HFF-Myc (cell line): ENCODE measurements at regions not wholly inside any gene's neighbourhood (a gene's known extent, or its start where the extent isn't known, plus 50 kb on each side); places are given as distances from the start of the nearest gene placed in this dataset.

Experiments
- DNase-seq: peaks from one replicate; pipeline ENCODE4 v3.0.0-alpha.2; 2011; ENCODE audit warnings: low read depth; ENCODE audit errors: extremely low read depth
- H3K4me3 ChIP-seq: replicated peaks from 2 replicates; pipeline ENCODE4 v1.5.1; 2011; ENCODE audit warnings: low read depth, mild to moderate bottlenecking, control low read depth, low read length
- TF ChIP-seq, protein P1 (sequence below): IDR thresholded peaks from 2 replicates; pipeline ENCODE4 v1.5.1; 2012; ENCODE audit warnings: mild to moderate bottlenecking, low read depth, low read length, control low read depth; ENCODE audit errors: missing control alignments

DNA sequence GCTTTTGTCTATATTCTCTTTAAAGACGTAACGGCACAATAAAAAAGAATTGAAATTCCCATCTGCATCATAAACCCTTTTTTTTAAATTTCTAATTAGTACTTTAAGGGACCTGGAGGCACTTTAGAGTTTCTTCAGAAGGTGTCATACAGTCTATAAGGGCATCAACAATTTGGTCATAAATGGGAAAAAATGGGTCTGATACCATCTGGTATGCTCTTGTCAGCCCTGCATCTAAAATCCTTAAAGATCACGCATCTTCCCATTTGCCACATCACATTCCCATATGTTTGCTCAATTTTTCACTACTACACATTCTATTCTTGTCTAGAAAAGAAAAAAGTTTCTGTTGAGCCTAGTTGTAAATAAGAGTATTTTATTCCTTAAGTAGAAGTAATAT lies 53.8 kb downstream of the COX7C start:
- H3K4me3 ChIP-seq = no peak overlapping the region
- TF ChIP-seq, protein P1, sequence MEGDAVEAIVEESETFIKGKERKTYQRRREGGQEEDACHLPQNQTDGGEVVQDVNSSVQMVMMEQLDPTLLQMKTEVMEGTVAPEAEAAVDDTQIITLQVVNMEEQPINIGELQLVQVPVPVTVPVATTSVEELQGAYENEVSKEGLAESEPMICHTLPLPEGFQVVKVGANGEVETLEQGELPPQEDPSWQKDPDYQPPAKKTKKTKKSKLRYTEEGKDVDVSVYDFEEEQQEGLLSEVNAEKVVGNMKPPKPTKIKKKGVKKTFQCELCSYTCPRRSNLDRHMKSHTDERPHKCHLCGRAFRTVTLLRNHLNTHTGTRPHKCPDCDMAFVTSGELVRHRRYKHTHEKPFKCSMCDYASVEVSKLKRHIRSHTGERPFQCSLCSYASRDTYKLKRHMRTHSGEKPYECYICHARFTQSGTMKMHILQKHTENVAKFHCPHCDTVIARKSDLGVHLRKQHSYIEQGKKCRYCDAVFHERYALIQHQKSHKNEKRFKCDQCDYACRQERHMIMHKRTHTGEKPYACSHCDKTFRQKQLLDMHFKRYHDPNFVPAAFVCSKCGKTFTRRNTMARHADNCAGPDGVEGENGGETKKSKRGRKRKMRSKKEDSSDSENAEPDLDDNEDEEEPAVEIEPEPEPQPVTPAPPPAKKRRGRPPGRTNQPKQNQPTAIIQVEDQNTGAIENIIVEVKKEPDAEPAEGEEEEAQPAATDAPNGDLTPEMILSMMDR = no peak
- DNase-seq = no peak

DNA sequence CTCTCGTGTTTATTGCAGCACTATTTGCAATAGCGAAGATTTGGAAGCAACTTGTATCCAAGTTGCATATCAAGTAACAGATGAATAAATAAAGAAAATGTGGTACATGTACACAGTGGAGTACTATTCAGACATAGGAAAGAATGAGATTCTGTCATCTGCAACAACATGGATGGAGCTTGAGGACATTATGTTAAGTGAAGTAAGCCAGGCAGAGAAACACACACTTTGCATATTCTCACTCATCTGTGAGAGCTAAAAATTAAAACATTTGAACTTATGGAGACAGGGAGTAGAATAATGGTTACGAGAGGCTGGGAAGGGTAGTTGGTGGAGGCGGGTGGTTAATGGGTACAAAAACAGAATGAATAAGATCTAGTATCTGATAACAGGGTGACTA lies 56.3 kb downstream of the COX7C start:
- DNase-seq = no peak
- TF ChIP-seq, protein P1 = no peak
- H3K4me3 ChIP-seq = no peak overlapping the region

DNA sequence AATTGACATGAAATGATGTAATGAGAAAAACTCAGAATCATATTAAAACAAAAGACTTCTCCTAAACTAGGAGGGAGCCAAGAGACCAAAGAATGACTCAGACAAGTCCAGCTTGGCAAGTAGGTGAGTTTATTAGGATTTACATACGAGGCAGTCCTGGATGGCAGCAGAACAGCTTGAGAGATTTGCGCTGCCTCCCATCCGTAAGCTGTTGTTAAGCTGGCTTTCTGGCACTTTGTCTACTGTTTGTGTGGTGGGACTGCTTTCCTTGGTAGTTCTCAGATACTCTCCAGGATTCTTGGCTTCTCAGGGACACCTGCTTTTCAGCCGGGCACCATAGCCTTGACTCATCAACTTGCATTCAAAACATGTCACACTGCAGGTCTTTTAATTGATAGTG lies 57.6 kb downstream of the COX7C start:
- TF ChIP-seq, protein P1 = no peak
- no peak overlapping the region for H3K4me3 ChIP-seq
- no peak for DNase-seq

DNA sequence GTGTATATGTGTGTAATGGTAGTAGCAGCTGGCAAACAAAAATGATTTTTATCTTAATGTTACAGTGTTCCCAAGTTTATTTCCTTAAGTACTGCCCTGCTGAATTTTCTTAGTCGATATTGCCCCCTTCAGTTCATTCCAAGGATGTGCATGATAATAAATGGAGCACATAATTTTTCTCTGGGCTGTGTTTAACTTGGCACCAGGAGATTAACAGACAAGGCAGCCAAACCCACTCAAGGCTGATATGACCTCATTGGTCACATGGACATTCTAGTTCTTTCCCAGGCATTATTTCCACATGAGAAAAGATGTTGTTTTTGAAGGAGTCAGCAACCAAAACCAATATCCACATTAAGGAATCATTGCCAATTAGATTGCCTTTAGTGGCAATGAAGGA lies 61.8 kb downstream of the COX7C start:
- H3K4me3 ChIP-seq = no peak overlapping the region
- DNase-seq = peak; percentile 19
- TF ChIP-seq, protein P1 = peak; percentile 39

DNA sequence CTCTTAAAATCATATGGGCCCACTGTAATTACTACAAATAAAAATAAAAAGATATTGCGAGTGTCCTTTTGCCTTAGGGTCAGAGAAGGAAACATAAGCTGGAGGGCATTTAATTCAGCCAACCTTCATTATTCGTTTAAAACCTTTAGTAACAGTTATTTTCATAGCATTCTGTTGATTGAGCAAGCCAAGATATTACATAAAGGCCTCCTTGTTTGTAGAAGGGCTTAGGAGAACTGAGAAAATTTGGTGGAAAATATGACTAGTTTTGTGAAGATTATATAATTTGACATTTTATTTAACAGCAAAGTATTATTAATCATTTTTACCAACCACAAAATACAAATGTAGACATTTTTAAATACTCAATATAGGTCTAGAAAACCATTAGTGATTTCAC lies 62.2 kb downstream of the COX7C start:
- TF ChIP-seq, protein P1 = no peak
- DNase-seq = no peak
- no peak overlapping the region for H3K4me3 ChIP-seq

DNA sequence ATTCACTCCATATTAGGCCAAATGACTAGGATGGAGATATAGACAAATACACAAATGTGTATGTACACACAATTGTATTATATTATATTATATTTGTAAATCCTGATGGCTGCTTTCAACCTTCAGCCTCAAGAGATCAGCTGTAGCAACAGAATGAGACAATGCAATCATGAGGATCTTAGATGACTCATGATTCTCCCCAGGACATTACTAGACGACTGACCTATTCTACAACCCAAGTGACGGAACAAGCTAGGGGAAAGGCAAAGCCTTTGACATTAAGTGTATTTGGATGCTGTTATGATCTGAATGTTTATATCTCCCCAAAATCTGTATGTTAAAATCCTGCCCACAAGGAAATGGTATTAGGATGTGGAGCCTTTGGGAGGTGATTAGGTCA lies 66.5 kb downstream of the COX7C start:
- DNase-seq = no peak
- H3K4me3 ChIP-seq = no peak overlapping the region
- TF ChIP-seq, protein P1 = no peak

DNA sequence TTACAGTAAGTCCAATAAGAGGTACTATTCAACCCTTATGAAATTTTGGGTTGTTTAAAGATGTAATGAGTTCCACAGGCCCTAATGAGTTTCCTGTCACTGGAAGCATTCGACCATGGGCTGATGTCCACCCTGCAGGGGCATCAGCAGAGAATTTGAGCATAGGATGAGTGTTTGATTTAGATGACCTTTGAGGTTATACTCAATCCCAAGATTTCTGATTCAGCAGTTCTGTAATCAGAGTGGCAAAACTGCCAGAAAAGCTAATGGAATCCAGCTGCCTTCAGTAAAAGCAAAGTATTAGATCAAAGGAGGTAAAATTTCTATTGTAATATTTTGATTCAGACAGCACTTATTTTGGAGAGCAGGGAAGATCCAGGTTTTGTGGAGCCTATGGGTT lies 68.3 kb downstream of the COX7C start:
- DNase-seq = no peak
- TF ChIP-seq, protein P1 = no peak
- no peak overlapping the region for H3K4me3 ChIP-seq
